Kidney (tissue), 13 donors: ENCODE measurements at regions not wholly inside any gene's neighbourhood (a gene's known extent, or its start where the extent isn't known, plus 50 kb on each side); places are given as distances from the start of the nearest gene placed in this dataset.

Experiments used
- DNase-seq, 5 donors: peaks; one replicate each; pipeline ENCODE4 v3.0.0-alpha.2; 2013 to 2020
- FAIRE-seq: peaks from 2 replicates; lab custom pipeline; 2012; peaks lifted over from hg19 to GRCh38; lab: Jason Lieb, UNC
- H3K27ac ChIP-seq, 2 donors: one replicate each; pipeline ENCODE4 v1.7.0; 2013; ENCODE audit warnings: low read depth in 2 of 2, low read length in 2 of 2, inconsistent platforms in 1 of 2
- H3K27me3 ChIP-seq: one replicate; pipeline ENCODE4 v1.7.1; 2013; ENCODE audit warnings: low read length, inconsistent platforms; ENCODE audit not compliant: control insufficient read depth, insufficient read depth
- H3K36me3 ChIP-seq, 3 donors: one replicate each; pipeline versions ENCODE4 v1.7.0 to v1.7.1; 2013; ENCODE audit warnings: low read length in 3 of 3, control low read depth in 1 of 3, inconsistent platforms in 1 of 3; ENCODE audit not compliant: insufficient read depth in 3 of 3, control insufficient read depth in 2 of 3
- H3K4me1 ChIP-seq, 3 donors: one replicate each; pipeline versions ENCODE4 v1.7.0 to v1.7.1; 2013; ENCODE audit warnings: low read length in 3 of 3, inconsistent platforms in 1 of 3, low read depth in 1 of 3; ENCODE audit not compliant: control insufficient read depth in 2 of 3, insufficient read depth in 2 of 3
- H3K4me3 ChIP-seq, 3 donors: one replicate each; pipeline versions ENCODE4 v1.7.0 to v1.8.1; 2013; ENCODE audit warnings: low read length in 3 of 3, control low read depth in 1 of 3, inconsistent platforms in 1 of 3
- H3K9ac ChIP-seq, 3 donors: one replicate each; pipeline versions ENCODE4 v1.7.0 to v1.7.1; 2013; ENCODE audit warnings: low read length in 3 of 3, control low read depth in 1 of 3, inconsistent platforms in 1 of 3
- H3K9me3 ChIP-seq, 3 donors: one replicate each; pipeline versions ENCODE4 v1.7.0 to v1.7.1; 2013; ENCODE audit warnings: low read length in 3 of 3, control low read depth in 1 of 3, inconsistent platforms in 1 of 3; ENCODE audit not compliant: control insufficient read depth in 2 of 3, insufficient read depth in 1 of 3
- CTCF ChIP-seq: IDR thresholded peaks from 3 replicates; pipeline ENCODE4 v1.5.1; 2012; ENCODE audit warnings: mild to moderate bottlenecking, moderate library complexity, borderline replicate concordance; ENCODE audit not compliant: insufficient read depth; ENCODE audit errors: extremely low read depth
- intact Hi-C: fragments of 100-400 bp; cut with DNase I; formaldehyde crosslinking; loops from one replicate; pipeline ENCODE4 v1.11.1; 2022
- donor health status: control.
- donor health status: control.
- donor health status: control.
- donor health status: control.
- donor health status: control.
- donor health status: DM: yes; HTN: yes; CAD: no.
- donor health status: Normal renal cell carcinoma (clear cell type).

GRCh38 chr12:59861635-59862034, 265.8 kb downstream of the SLC16A7 start:
- intact Hi-C loops = no loop called here
- FAIRE-seq = no peak

GRCh38 chr12:59867055-59867454, 271.2 kb downstream of the SLC16A7 start:
- Histone ChIP-seq H3K27me3 (no peaks in the 10 kb centered on the region), H3K4me1 (no peaks in the 10 kb centered on the region), H3K4me3 (no peak overlapping the region), H3K9me3 (no peaks in the 10 kb centered on the region), H3K36me3 (no peaks in the 10 kb centered on the region), H3K27ac (no peak overlapping the region), H3K9ac (no peak overlapping the region)
- no peak for FAIRE-seq
- no peak for DNase-seq
- no peak for TF ChIP-seq CTCF
- intact Hi-C loops = no loop called here

More at GRCh38 chr12:59861635-59862034, 265.8 kb downstream of the SLC16A7 start:
- Histone ChIP-seq H3K9me3 (no peaks in the 10 kb centered on the region), H3K4me3 (no peak overlapping the region), H3K4me1 (no peaks in the 10 kb centered on the region), H3K27ac (no peak overlapping the region), H3K27me3 (no peaks in the 10 kb centered on the region), H3K36me3 (no peaks in the 10 kb centered on the region), H3K9ac (no peak overlapping the region)
- DNase-seq = no peak
- no peak for TF ChIP-seq CTCF

GRCh38 chr12:59867689-59868088, 271.9 kb downstream of the SLC16A7 start:
- no peak for TF ChIP-seq CTCF
- Histone ChIP-seq H3K9me3 (no peaks in the 10 kb centered on the region), H3K27ac (no peak overlapping the region), H3K9ac (no peak overlapping the region), H3K27me3 (no peaks in the 10 kb centered on the region), H3K4me3 (no peak overlapping the region), H3K4me1 (no peaks in the 10 kb centered on the region), H3K36me3 (no peaks in the 10 kb centered on the region)
- DNase-seq (no peak), FAIRE-seq (no peak)
- intact Hi-C loops = no loop called here

- Histone ChIP-seq H3K27ac (no peak overlapping the region), H3K9me3 (no peaks in the 10 kb centered on the region), H3K9ac (no peak overlapping the region), H3K4me3 (no peak overlapping the region), H3K4me1 (no peaks in the 10 kb centered on the region), H3K36me3 (no peaks in the 10 kb centered on the region), H3K27me3 (no peaks in the 10 kb centered on the region)
- TF ChIP-seq CTCF = no peak
- DNase-seq = no peak
- intact Hi-C loops = no loop called here
- FAIRE-seq = no peak
These were observed 275.9 kb downstream of the SLC16A7 start for GRCh38 chr12:59871779-59872178.
